Heart right ventricle (tissue), 16 donors: ENCODE measurements at regions not wholly inside any gene's neighbourhood (a gene's known extent, or its start where the extent isn't known, plus 50 kb on each side); places are given as distances from the start of the nearest gene placed in this dataset.
A peak's percentile ranks its signal among the peaks of the same experiment; 100 is the strongest.
"Not testable (repeated sequence)": the region's sequence is repeated elsewhere in the genome, so short reads cannot be mapped to it uniquely, and the experiment has no call there.

Experiments used
- ATAC-seq, 8 donors: fragments of 200-7000 bp; cut with Tn5 transposase; one replicate each; pipeline ENCODE4 v1.9.1; 2020; ENCODE audit warnings: mild to moderate bottlenecking in 8 of 8, moderate library complexity in 8 of 8, moderate number of reproducible peaks in 1 of 8
- DNase-seq, 2 donors: peaks; one replicate each; pipeline ENCODE4 v3.0.0-alpha.2; 2020
- H3K27ac ChIP-seq, 10 donors: fragments of 200-600 bp; sonication (generic) in 2 of 10; one replicate each; pipeline versions ENCODE4 v1.5.0 to v1.8.0; 2020 to 2022; ENCODE audit warnings: mild to moderate bottlenecking in 3 of 10
- H3K27me3 ChIP-seq, 7 donors: fragments of 200-600 bp; one replicate each; pipeline ENCODE4 v1.8.0; 2021 to 2022; ENCODE audit warnings: mild to moderate bottlenecking in 2 of 7
- H3K36me3 ChIP-seq, 9 donors: fragments of 200-600 bp; sonication (generic) in 1 of 9; one replicate each; pipeline versions ENCODE4 v1.5.0 to v1.8.0; 2020 to 2022; ENCODE audit warnings: mild to moderate bottlenecking in 2 of 9
- H3K4me1 ChIP-seq, 9 donors: fragments of 200-600 bp; sonication (generic) in 1 of 9; one replicate each; pipeline versions ENCODE4 v1.5.0 to v1.8.0; 2020 to 2022; ENCODE audit warnings: mild to moderate bottlenecking in 4 of 9
- H3K4me3 ChIP-seq, 10 donors: fragments of 200-600 bp; sonication (generic) in 2 of 10; one replicate each; pipeline versions ENCODE4 v1.5.0 to v1.8.0; 2020 to 2022; ENCODE audit warnings: mild to moderate bottlenecking in 7 of 10, moderate library complexity in 2 of 10
- H3K9me3 ChIP-seq, 11 donors: fragments of 200-600 bp in 10 of 11; sonication (generic) in 2 of 11; one replicate each; pipeline versions ENCODE4 v1.5.0 to v1.8.0; 2013 to 2022; ENCODE audit warnings: mild to moderate bottlenecking in 2 of 11, control low read depth in 1 of 11, moderate library complexity in 1 of 11
- CTCF ChIP-seq, 9 donors: fragments of 200-600 bp; sonication (generic) in 2 of 9; IDR thresholded peaks; one replicate each; pipeline versions ENCODE4 v1.5.0 to v1.8.0; 2021 to 2022; ENCODE audit warnings: antibody characterized with exemption in 9 of 9, mild to moderate bottlenecking in 5 of 9, moderate library complexity in 1 of 9
- WGBS, 2 donors: extraction: QIAGEN DNeasy Blood & Tissue Kit; methylation state at CpG; one replicate each; pipeline ENCODE4 v1.1.7; 2013; ENCODE audit warnings: inconsistent platforms in 1 of 2; 5-methylcytosine and 5-hydroxymethylcytosine counted together
- intact Hi-C, 10 donors: fragments of 100-400 bp; cut with DNase I; formaldehyde crosslinking; loops; one replicate each; pipeline versions ENCODE4 v1.11.1 to v1.14.2; 2022
- donor health status: Arrhythmogenic right ventricular cardiomyopathy.
- donor health status: ischemic (EF 13 %, LVEDD 7.1; RV severe dilation, severe dysfunction).
- donor health status: healthy with polysubstance abuse.
- donor health status: DM: no; HTN: yes; CAD: no.
- donor health status: DM: no; HTN: no; CAD: no.
- donor health status: ischemic (EF 25% LVEDD 6.9; RV normal size, moderate dysfunction).
- donor health status: ischemic (EF 25% LVEDD 5.7; RV mildly dilated, moderate dysfunction).
- donor health status: healthy.
- donor health status: DM: yes; HTN: yes; CAD: no.
- donor health status: Ischemic cardiomyopathy.
- donor health status: ischemic (EF 35%, LVEDD 5.7; RV mildly dilated, moderate dysfunction).
- donor health status: nonischemic (EF 11% LVEDD 7.7; RV severe dilation, severe dysfunction).
- donor health status: DM: yes; HTN: yes; CAD: no.
- donor health status: PGD.
- donor health status: ischemic (EF 29% LVEDD 5.4; RV normal size, mild dysfunction).
- donor health status: nonischemic (EF 23%, LVEDD 6.1; RV moderate dilation, normal function).

- no peaks in the 10 kb centered on the region for H3K4me1 ChIP-seq
- DNase-seq (no peak), ATAC-seq (no peak)
- no peaks in the 10 kb centered on the region for H3K27me3 ChIP-seq
- H3K36me3 ChIP-seq, result no peaks in the 10 kb centered on the region
- intact Hi-C loops, result no loop called here
- WGBS, 2 donors, result 57 to 66% methylated on average over 2 of the region's 2 CpGs
- H3K9me3 ChIP-seq, result no peaks in the 10 kb centered on the region
- no peak for TF ChIP-seq CTCF (IDR thresholded peaks at IDR 0.05)
- no peak overlapping the region for H3K27ac ChIP-seq
- no peak overlapping the region for H3K4me3 ChIP-seq
Observed at GRCh38 chr4:19187096-19187495, 1064.6 kb upstream of the SLIT2 start.

GRCh38 chr4:19181631-19182030 lies 1070.1 kb upstream of the SLIT2 start:
- H3K4me3 ChIP-seq, H3K4me1 ChIP-seq, ATAC-seq, H3K36me3 ChIP-seq, intact Hi-C loops, H3K9me3 ChIP-seq, H3K27ac ChIP-seq, DNase-seq, H3K27me3 ChIP-seq: not testable (repeated sequence)

- Histone ChIP-seq H3K4me3 (no peak overlapping the region), H3K27ac (no peak overlapping the region), H3K4me1 (peaks cover 0 to 7% (median 0%) of the 10 kb centered on the region in 9 donors), H3K36me3 (no peaks in the 10 kb centered on the region), H3K9me3 (peaks cover 0 to 6% (median 0%) of the 10 kb centered on the region in 11 donors), H3K27me3 (no peaks in the 10 kb centered on the region)
- DNase-seq (peak in 1 of 2 donors; percentile 12), ATAC-seq (peak in 7 of 8 donors; percentile 69 to 90 (median 84))
- 66 to 74% methylated on average over 2 of the region's 2 CpGs for WGBS, 2 donors
- intact Hi-C loops, result no loop called here
- TF ChIP-seq CTCF (IDR thresholded peaks at IDR 0.05), result no peak
Observed at GRCh38 chr4:19178835-19179234, 1072.9 kb upstream of the SLIT2 start.

- WGBS, 2 donors, result 70 to 80% methylated on average over 4 of the region's 4 CpGs
- no peak overlapping the region for H3K4me3 ChIP-seq
- DNase-seq (no peak), ATAC-seq (no peak)
- no peak overlapping the region for H3K27ac ChIP-seq
- no peaks in the 10 kb centered on the region for H3K36me3 ChIP-seq
- peaks cover 0 to 7% (median 0%) of the 10 kb centered on the region in 9 donors for H3K4me1 ChIP-seq
- intact Hi-C loops, result no loop called here
- H3K9me3 ChIP-seq, result peaks cover 0 to 6% (median 0%) of the 10 kb centered on the region in 11 donors
- no peak for TF ChIP-seq CTCF (IDR thresholded peaks at IDR 0.05)
- no peaks in the 10 kb centered on the region for H3K27me3 ChIP-seq
Observed at GRCh38 chr4:19177616-19178015, 1074.1 kb upstream of the SLIT2 start.

GRCh38 chr4:19171832-19172231 lies 1079.9 kb upstream of the SLIT2 start:
- H3K27me3 ChIP-seq, result no peaks in the 10 kb centered on the region
- H3K9me3 ChIP-seq, result peaks cover 0 to 6% (median 0%) of the 10 kb centered on the region in 11 donors
- H3K27ac ChIP-seq, result no peak overlapping the region
- DNase-seq, result no peak
- H3K4me1 ChIP-seq, result no peaks in the 10 kb centered on the region
- TF ChIP-seq CTCF (IDR thresholded peaks at IDR 0.05), result no peak
- no peak for ATAC-seq
- no peaks in the 10 kb centered on the region for H3K36me3 ChIP-seq
- no peak overlapping the region for H3K4me3 ChIP-seq
- intact Hi-C loops, result no loop called here
